Body of pancreas (tissue), 4 donors: ENCODE measurements at regions not wholly inside any gene's neighbourhood (a gene's known extent, or its start where the extent isn't known, plus 50 kb on each side); places are given as distances from the start of the nearest gene placed in this dataset.

Source experiments
- ATAC-seq: fragments of 150-250 bp; one replicate; pipeline ENCODE4 v1.9.1; 2016
- DNase-seq, 4 donors: peaks; one replicate each; pipeline ENCODE4 v3.0.0-alpha.2; 2019
- H3K27ac ChIP-seq, 4 donors: fragments of 200-600 bp; sonication (generic); 1 replicate in 3 of 4; 2 replicates in 1 of 4; pipeline versions ENCODE4 v1.5.1 to v1.6.1; 2016 to 2019; ENCODE audit warnings: mild to moderate bottlenecking in 1 of 4, mixed read lengths in 1 of 4, moderate library complexity in 1 of 4
- H3K27me3 ChIP-seq, 2 donors: fragments of 200-600 bp; sonication (generic); one replicate each; pipeline ENCODE4 v1.6.0; 2016; ENCODE audit warnings: mild to moderate bottlenecking in 1 of 2
- H3K36me3 ChIP-seq, 2 donors: fragments of 200-600 bp; sonication (generic); replicated peaks in 1 of 2; 2 replicates each; pipeline ENCODE4 v1.5.1; 2016; ENCODE audit warnings: low read depth in 2 of 2; ENCODE audit not compliant: insufficient read depth in 1 of 2
- H3K4me1 ChIP-seq: fragments of 200-600 bp; sonication (generic); one replicate; pipeline ENCODE4 v1.6.0; 2016
- H3K4me3 ChIP-seq, 2 donors: fragments of 200-600 bp; sonication (generic); 1 replicate in 1 of 2; 2 replicates in 1 of 2; pipeline ENCODE4 v1.5.1; 2016 to 2019
- H3K9me3 ChIP-seq, 3 donors: fragments of 200-600 bp; sonication (generic); 1 replicate in 2 of 3; 2 replicates in 1 of 3; pipeline ENCODE4 v1.5.1; 2016
- CTCF ChIP-seq, 7 experiments: fragments of 450-650 bp in 4 of 7; fragments of 200-600 bp in 3 of 7; sonication (generic) in 3 of 7; IDR thresholded peaks; one replicate each; pipeline ENCODE4 v1.5.1; 2016 to 2019; ENCODE audit warnings: antibody characterized with exemption in 7 of 7
- POLR2A ChIP-seq, 3 donors: fragments of 450-650 bp; IDR thresholded peaks; one replicate each; pipeline ENCODE4 v1.6.1; 2016; ENCODE audit warnings: antibody characterized with exemption in 3 of 3, mild to moderate bottlenecking in 2 of 3
- WGBS, 2 donors: methylation state at CpG; one replicate each; pipeline ENCODE4 v1.1.5; 2017; 5-methylcytosine and 5-hydroxymethylcytosine counted together
- intact Hi-C: fragments of 100-400 bp; cut with DNase I; formaldehyde crosslinking; loops from one replicate; pipeline ENCODE4 v1.15.1; 2023

- H3K9me3 ChIP-seq = no peaks in the 10 kb centered on the region
- ATAC-seq (no peak), DNase-seq (peak in 2 of 4 donors; percentile 10 to 16)
- no peak for TF ChIP-seq CTCF (IDR thresholded peaks at IDR 0.05)
- no peak for TF ChIP-seq POLR2A (IDR thresholded peaks at IDR 0.05)
- no peak overlapping the region for H3K4me3 ChIP-seq
- H3K27ac ChIP-seq = no peak overlapping the region
- no peaks in the 10 kb centered on the region for H3K4me1 ChIP-seq
- intact Hi-C loops = no loop called here
- H3K27me3 ChIP-seq = no peaks in the 10 kb centered on the region
- no peaks in the 10 kb centered on the region for H3K36me3 ChIP-seq
- WGBS, 2 donors = 41 to 67% methylated on average over 14 to 22 of the region's 22 CpGs
These were observed 215.7 kb downstream of the KIF26A start for GRCh38 chr14:104353921-104354701.

- no peaks in the 10 kb centered on the region for H3K9me3 ChIP-seq
- ATAC-seq (no peak), DNase-seq (peak in 2 of 4 donors; percentile 2 to 9)
- intact Hi-C loops = no loop called here
- TF ChIP-seq CTCF (IDR thresholded peaks at IDR 0.05) = no peak
- no peak for TF ChIP-seq POLR2A (IDR thresholded peaks at IDR 0.05)
- no peaks in the 10 kb centered on the region for H3K4me1 ChIP-seq
- H3K36me3 ChIP-seq = no peaks in the 10 kb centered on the region
- 71 to 72% methylated on average over 18 of the region's 23 CpGs for WGBS, 2 donors
- no peak overlapping the region for H3K4me3 ChIP-seq
- no peak overlapping the region for H3K27ac ChIP-seq
- H3K27me3 ChIP-seq = no peaks in the 10 kb centered on the region
These were observed 217.0 kb downstream of the KIF26A start for GRCh38 chr14:104355101-104356019.

- no peak for ATAC-seq
- intact Hi-C loops = no loop called here
- no peaks in the 10 kb centered on the region for H3K27me3 ChIP-seq
- H3K4me3 ChIP-seq = no peak overlapping the region
- 74 to 76% methylated on average over 13 to 14 of the region's 16 CpGs for WGBS, 2 donors
- TF ChIP-seq CTCF (IDR thresholded peaks at IDR 0.05) (no peak), POLR2A (IDR thresholded peaks at IDR 0.05) (no peak)
- H3K27ac ChIP-seq = no peak overlapping the region
- H3K36me3 ChIP-seq = no peaks in the 10 kb centered on the region
- H3K4me1 ChIP-seq = no peaks in the 10 kb centered on the region
- DNase-seq = peak in 2 of 4 donors; percentile 3 to 7
- no peaks in the 10 kb centered on the region for H3K9me3 ChIP-seq
These were observed 217.8 kb downstream of the KIF26A start for GRCh38 chr14:104356020-104356737.

- no peak overlapping the region for H3K27ac ChIP-seq
- intact Hi-C loops = no loop called here
- H3K4me3 ChIP-seq = no peak overlapping the region
- no peaks in the 10 kb centered on the region for H3K27me3 ChIP-seq
- 82 to 90% methylated on average over 25 to 30 of the region's 30 CpGs for WGBS, 2 donors
- no peaks in the 10 kb centered on the region for H3K9me3 ChIP-seq
- no peaks in the 10 kb centered on the region for H3K36me3 ChIP-seq
- TF ChIP-seq POLR2A (IDR thresholded peaks at IDR 0.05) = no peak
- no peak for TF ChIP-seq CTCF (IDR thresholded peaks at IDR 0.05)
- ATAC-seq (no peak), DNase-seq (peak in 2 of 4 donors; percentile 3 to 7)
- H3K4me1 ChIP-seq = no peaks in the 10 kb centered on the region
These were observed 218.6 kb downstream of the KIF26A start for GRCh38 chr14:104356738-104357688.
